ENCODE measurements at regions not wholly inside any gene's neighbourhood (a gene's known extent, or its start where the extent isn't known, plus 50 kb on each side); places are given as distances from the start of the nearest gene placed in this dataset.

DNA sequence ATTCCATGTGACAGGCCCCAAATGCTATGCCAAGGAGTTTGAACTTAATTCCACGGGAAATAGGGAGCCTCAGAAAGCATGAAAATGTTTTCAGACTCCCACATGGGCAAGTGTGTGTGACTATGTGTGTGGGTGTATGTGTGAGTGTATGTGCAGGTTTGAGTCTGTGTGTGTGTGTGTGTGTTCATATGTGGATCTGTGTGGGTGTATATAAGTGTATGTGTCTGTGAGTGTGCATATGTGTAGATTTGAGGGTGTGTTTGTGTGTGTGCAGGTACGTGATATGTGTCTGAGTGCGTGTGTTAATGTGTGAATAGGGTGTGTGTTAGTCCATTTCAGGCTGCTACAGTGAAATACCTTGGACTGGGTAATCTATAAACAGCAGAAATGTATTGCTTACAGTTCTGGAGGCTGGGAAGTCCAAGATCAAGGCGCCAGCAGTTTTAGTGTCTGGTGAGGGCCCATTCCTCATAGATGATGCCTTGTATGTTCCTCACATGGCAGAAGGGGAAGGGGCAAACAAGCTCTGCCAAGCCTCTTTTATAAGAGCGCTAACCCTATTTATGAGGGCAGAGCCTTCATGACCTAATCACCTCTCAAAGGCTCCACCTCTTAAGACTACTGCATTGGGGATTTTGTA is 181.1 kb upstream of the TAB2 start:
- TF ChIP-seq, protein P1, sequence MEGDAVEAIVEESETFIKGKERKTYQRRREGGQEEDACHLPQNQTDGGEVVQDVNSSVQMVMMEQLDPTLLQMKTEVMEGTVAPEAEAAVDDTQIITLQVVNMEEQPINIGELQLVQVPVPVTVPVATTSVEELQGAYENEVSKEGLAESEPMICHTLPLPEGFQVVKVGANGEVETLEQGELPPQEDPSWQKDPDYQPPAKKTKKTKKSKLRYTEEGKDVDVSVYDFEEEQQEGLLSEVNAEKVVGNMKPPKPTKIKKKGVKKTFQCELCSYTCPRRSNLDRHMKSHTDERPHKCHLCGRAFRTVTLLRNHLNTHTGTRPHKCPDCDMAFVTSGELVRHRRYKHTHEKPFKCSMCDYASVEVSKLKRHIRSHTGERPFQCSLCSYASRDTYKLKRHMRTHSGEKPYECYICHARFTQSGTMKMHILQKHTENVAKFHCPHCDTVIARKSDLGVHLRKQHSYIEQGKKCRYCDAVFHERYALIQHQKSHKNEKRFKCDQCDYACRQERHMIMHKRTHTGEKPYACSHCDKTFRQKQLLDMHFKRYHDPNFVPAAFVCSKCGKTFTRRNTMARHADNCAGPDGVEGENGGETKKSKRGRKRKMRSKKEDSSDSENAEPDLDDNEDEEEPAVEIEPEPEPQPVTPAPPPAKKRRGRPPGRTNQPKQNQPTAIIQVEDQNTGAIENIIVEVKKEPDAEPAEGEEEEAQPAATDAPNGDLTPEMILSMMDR (optimal IDR thresholded peaks at IDR 0.05 in 1 of 3, IDR thresholded peaks at IDR 0.05 in 1 of 3, conservative IDR thresholded peaks at IDR 0.05 in 1 of 3; ENCODE audit: extremely low read depth in 1 of 3, insufficient read depth in 2 of 3, low read length in 3 of 3) = no peak
- TF ChIP-seq EZH2 (IDR thresholded peaks at IDR 0.05; ENCODE audit: low read length) = no peak

Measured in keratinocyte (primary cell).